HEK293 (cell line): ENCODE measurements at regions not wholly inside any gene's neighbourhood (a gene's known extent, or its start where the extent isn't known, plus 50 kb on each side); places are given as distances from the start of the nearest gene placed in this dataset.

Experiments
- CTCF ChIA-PET: fragments of 350-600 bp; formaldehyde crosslinking; extraction: SDS; loops from one replicate; lab custom pipeline; 2021; ENCODE audit warnings: antibody characterized with exemption; lab: Yijun Ruan, JAX
- POLR2A ChIA-PET: fragments of 300-600 bp; formaldehyde crosslinking; extraction: SDS; loops from one replicate; lab custom pipeline; 2020; ENCODE audit warnings: antibody characterized with exemption, inconsistent platforms; lab: Yijun Ruan, JAX
- H3K27ac ChIP-seq: fragments of 200-500 bp; sonication (Bioruptor generic); 2 replicates; pipeline ENCODE4 v1.5.1; 2014; ENCODE audit warnings: low read depth, low read length, control low read depth, inconsistent platforms; ENCODE audit errors: extremely low read depth
- H3K36me3 ChIP-seq, 2 experiments: fragments of 200-500 bp in 1 of 2; sonication (Bioruptor generic) in 1 of 2; 1 replicate in 1 of 2; 2 replicates in 1 of 2; pipeline ENCODE4 v1.5.1; 2014 to 2017; ENCODE audit warnings: inconsistent platforms in 2 of 2, low read length in 2 of 2; ENCODE audit not compliant: control insufficient read depth in 2 of 2, insufficient read depth in 1 of 2
- H3K4me1 ChIP-seq: fragments of 200-500 bp; sonication (Bioruptor generic); 2 replicates; pipeline ENCODE4 v1.5.1; 2014; ENCODE audit warnings: mild to moderate bottlenecking, low read length, inconsistent platforms; ENCODE audit not compliant: control insufficient read depth, insufficient read depth
- H3K4me3 ChIP-seq: 2 replicates; pipeline ENCODE4 v1.5.1; 2011; ENCODE audit warnings: low read depth, mild to moderate bottlenecking, control low read depth, low read length, moderate library complexity
- H3K9me3 ChIP-seq: fragments of 200-500 bp; sonication (Bioruptor generic); 2 replicates; pipeline ENCODE4 v1.5.1; 2014; ENCODE audit warnings: low read depth, low read length, inconsistent platforms; ENCODE audit not compliant: control insufficient read depth, insufficient read depth
- BCL11B ChIP-seq: fragments of 450-650 bp; formaldehyde crosslinking; IDR thresholded peaks from 2 replicates; pipeline ENCODE4 v1.5.1; 2016; ENCODE audit warnings: low read depth, missing biosample characterization, missing genetic modification characterization
- EGR2 ChIP-seq: fragments of 450-650 bp; formaldehyde crosslinking; IDR thresholded peaks from 2 replicates; pipeline ENCODE4 v1.5.1; 2016; ENCODE audit warnings: low read depth, missing biosample characterization, missing genetic modification characterization
- GLIS1 ChIP-seq: fragments of 450-650 bp; formaldehyde crosslinking; IDR thresholded peaks from 2 replicates; pipeline ENCODE4 v1.5.1; 2016; ENCODE audit warnings: missing biosample characterization, missing genetic modification characterization
- KLF1 ChIP-seq: fragments of 450-650 bp; formaldehyde crosslinking; IDR thresholded peaks from 2 replicates; pipeline ENCODE4 v1.5.1; 2016; ENCODE audit warnings: missing biosample characterization, missing genetic modification characterization
- KLF9 ChIP-seq: fragments of 450-650 bp; formaldehyde crosslinking; IDR thresholded peaks from 2 replicates; pipeline ENCODE4 v1.5.1; 2016; ENCODE audit warnings: missing biosample characterization, missing genetic modification characterization, low read depth
- PRDM1 ChIP-seq: fragments of 450-650 bp; formaldehyde crosslinking; IDR thresholded peaks from 2 replicates; pipeline ENCODE4; 2016; ENCODE audit warnings: missing biosample characterization, missing genetic modification characterization
- REPIN1 ChIP-seq: fragments of 450-650 bp; formaldehyde crosslinking; IDR thresholded peaks from 2 replicates; pipeline ENCODE4 v1.5.1; 2017; ENCODE audit warnings: missing biosample characterization, missing genetic modification characterization, low read depth
- SCRT1 ChIP-seq: fragments of 450-650 bp; formaldehyde crosslinking; IDR thresholded peaks from 2 replicates; pipeline ENCODE4 v1.5.1; 2016; ENCODE audit warnings: missing biosample characterization, missing genetic modification characterization, borderline replicate concordance
- SETDB1 ChIP-seq: IDR thresholded peaks from one replicate; pipeline ENCODE4 v1.6.1; 2017; ENCODE audit warnings: mild to moderate bottlenecking, low read length, moderate library complexity, mixed read lengths; ENCODE audit not compliant: insufficient read length
- SP7 ChIP-seq: fragments of 450-650 bp; formaldehyde crosslinking; IDR thresholded peaks from 2 replicates; pipeline ENCODE4 v1.5.1; 2016; ENCODE audit warnings: missing biosample characterization, missing genetic modification characterization
- ZFHX2 ChIP-seq: fragments of 450-650 bp; formaldehyde crosslinking; conservative IDR thresholded peaks from 2 replicates; pipeline ENCODE4 v1.5.1; 2016; ENCODE audit warnings: missing biosample characterization, missing genetic modification characterization
- ZFP69B ChIP-seq: fragments of 450-650 bp; formaldehyde crosslinking; IDR thresholded peaks from 2 replicates; pipeline ENCODE4 v1.5.1; 2016; ENCODE audit warnings: missing biosample characterization, missing genetic modification characterization
- ZNF133 ChIP-seq: fragments of 450-650 bp; formaldehyde crosslinking; IDR thresholded peaks from 2 replicates; pipeline ENCODE4 v1.5.1; 2016; ENCODE audit warnings: missing biosample characterization, missing genetic modification characterization
- ZNF155 ChIP-seq: fragments of 450-650 bp; formaldehyde crosslinking; IDR thresholded peaks from 2 replicates; pipeline ENCODE4 v1.5.1; 2016; ENCODE audit warnings: missing biosample characterization, missing genetic modification characterization
- ZNF184 ChIP-seq: fragments of 450-650 bp; IDR thresholded peaks from 2 replicates; pipeline ENCODE4 v1.5.1; 2018; ENCODE audit warnings: missing biosample characterization, mild to moderate bottlenecking, missing genetic modification characterization
- ZNF202 ChIP-seq: fragments of 450-650 bp; formaldehyde crosslinking; IDR thresholded peaks from 2 replicates; pipeline ENCODE4 v1.5.1; 2016; ENCODE audit warnings: missing biosample characterization, missing genetic modification characterization, borderline replicate concordance
- ZNF214 ChIP-seq: fragments of 450-650 bp; formaldehyde crosslinking; IDR thresholded peaks from 2 replicates; pipeline ENCODE4 v1.5.1; 2017; ENCODE audit warnings: missing biosample characterization, mild to moderate bottlenecking, missing genetic modification characterization, borderline replicate concordance
- ZNF223 ChIP-seq: fragments of 450-650 bp; formaldehyde crosslinking; IDR thresholded peaks from 2 replicates; pipeline ENCODE4 v1.5.1; 2016; ENCODE audit warnings: missing biosample characterization, missing genetic modification characterization
- ZNF23 ChIP-seq: fragments of 450-650 bp; formaldehyde crosslinking; IDR thresholded peaks from 2 replicates; pipeline ENCODE4 v1.5.1; 2016; ENCODE audit warnings: missing biosample characterization, missing genetic modification characterization, borderline replicate concordance
- ZNF248 ChIP-seq: fragments of 450-650 bp; formaldehyde crosslinking; IDR thresholded peaks from 2 replicates; pipeline ENCODE4 v1.5.1; 2017; ENCODE audit warnings: missing biosample characterization, missing genetic modification characterization
- ZNF302 ChIP-seq: fragments of 450-650 bp; formaldehyde crosslinking; IDR thresholded peaks from 2 replicates; pipeline ENCODE4 v1.5.1; 2016; ENCODE audit warnings: missing biosample characterization, missing genetic modification characterization, low read depth
- ZNF473 ChIP-seq: fragments of 450-650 bp; formaldehyde crosslinking; IDR thresholded peaks from 2 replicates; pipeline ENCODE4 v1.5.1; 2017; ENCODE audit warnings: missing biosample characterization, missing genetic modification characterization
- ZNF521 ChIP-seq: fragments of 450-650 bp; formaldehyde crosslinking; IDR thresholded peaks from 2 replicates; pipeline ENCODE4 v1.5.1; 2017; ENCODE audit warnings: missing biosample characterization, mild to moderate bottlenecking, missing genetic modification characterization
- ZNF529 ChIP-seq: fragments of 450-650 bp; formaldehyde crosslinking; IDR thresholded peaks from 2 replicates; pipeline ENCODE4 v1.5.1; 2017; ENCODE audit warnings: missing genetic modification characterization, missing biosample characterization; ENCODE audit not compliant: insufficient replicate concordance
- ZNF544 ChIP-seq: fragments of 450-650 bp; formaldehyde crosslinking; IDR thresholded peaks from 2 replicates; pipeline ENCODE4 v1.5.0; 2017; ENCODE audit warnings: missing biosample characterization, missing genetic modification characterization
- ZNF560 ChIP-seq: fragments of 450-650 bp; formaldehyde crosslinking; IDR thresholded peaks from 2 replicates; pipeline ENCODE4 v1.5.1; 2017; ENCODE audit warnings: missing biosample characterization, missing genetic modification characterization, borderline replicate concordance
- ZNF704 ChIP-seq: fragments of 450-650 bp; formaldehyde crosslinking; IDR thresholded peaks from 2 replicates; pipeline ENCODE4 v1.5.1; 2016; ENCODE audit warnings: missing biosample characterization, missing genetic modification characterization
- ZNF768 ChIP-seq: fragments of 450-650 bp; formaldehyde crosslinking; IDR thresholded peaks from 2 replicates; pipeline ENCODE4 v1.5.1; 2018; ENCODE audit warnings: missing biosample characterization, mild to moderate bottlenecking, missing genetic modification characterization
- ZSCAN18 ChIP-seq: fragments of 450-650 bp; formaldehyde crosslinking; IDR thresholded peaks from 2 replicates; pipeline ENCODE4 v1.5.1; 2016; ENCODE audit warnings: missing biosample characterization, missing genetic modification characterization

GRCh38 chr11:120029321-120029720 lies 108.6 kb downstream of the TRIM29 start:
- Histone ChIP-seq H3K27ac (no peak overlapping the region), H3K4me1 (no peaks in the 10 kb centered on the region), H3K36me3 (no peaks in the 10 kb centered on the region), H3K9me3 (no peaks in the 10 kb centered on the region), H3K4me3 (no peak overlapping the region)
- ChIA-PET CTCF (no interaction called here), POLR2A (no interaction called here)
- no peak for TF ChIP-seq ZNF560 (tag by site-specific recombination)
- TF ChIP-seq ZNF473, result no peak
- TF ChIP-seq ZNF704 (tag by site-specific recombination), result no peak
- TF ChIP-seq ZNF223, result no peak
- TF ChIP-seq BCL11B (tag by site-specific recombination), result no peak
- no peak for TF ChIP-seq ZFP69B (tag by site-specific recombination)
- no peak for TF ChIP-seq ZNF768
- TF ChIP-seq ZNF202 (tag by site-specific recombination), result no peak
- TF ChIP-seq ZNF184 (tag by site-specific recombination), result no peak
- no peak for TF ChIP-seq KLF1
- TF ChIP-seq KLF9 (tag by site-specific recombination), result no peak
- TF ChIP-seq SETDB1, result no peak
- no peak for TF ChIP-seq SP7 (tag by site-specific recombination)
- TF ChIP-seq SCRT1 (tag by site-specific recombination), result no peak
- no peak for TF ChIP-seq ZNF529 (tag by site-specific recombination)
- no peak for TF ChIP-seq ZNF23 (tag by site-specific recombination)
- no peak for TF ChIP-seq PRDM1 (tag by site-specific recombination)

- TF ChIP-seq ZNF544, result no peak
- TF ChIP-seq KLF9 (tag by site-specific recombination), result no peak
- no peak for TF ChIP-seq ZNF133 (tag by site-specific recombination)
- TF ChIP-seq GLIS1 (tag by site-specific recombination), result no peak
- TF ChIP-seq ZNF155 (tag by site-specific recombination), result no peak
- TF ChIP-seq ZNF202 (tag by site-specific recombination), result no peak
- ChIA-PET POLR2A (no interaction called here), CTCF (no interaction called here)
These were observed 109.0 kb downstream of the TRIM29 start for GRCh38 chr11:120028897-120029258.

GRCh38 chr11:120028181-120028896 lies 109.6 kb downstream of the TRIM29 start:
- Histone ChIP-seq H3K4me1 (no peaks in the 10 kb centered on the region), H3K36me3 (no peaks in the 10 kb centered on the region), H3K9me3 (no peaks in the 10 kb centered on the region), H3K27ac (no peak overlapping the region), H3K4me3 (no peak overlapping the region)
- ChIA-PET POLR2A (interaction anchor here (0.8 kb wide), 1 partner anchor 299 kb away, joined by 3 read pairs; the partner anchor contains the start of gene NECTIN1), CTCF (interaction anchor here (1.5 kb wide), 1 partner anchor 80 kb away, joined by 5 read pairs; no protein-coding TSS in a partner anchor)
- TF ChIP-seq REPIN1 (tag by site-specific recombination), result no peak
- TF ChIP-seq ZNF302 (tag by site-specific recombination), result no peak
- TF ChIP-seq EGR2 (tag by site-specific recombination), result peak; percentile 93
- TF ChIP-seq ZNF214 (tag by site-specific recombination), result no peak
- no peak for TF ChIP-seq ZNF248 (tag by site-specific recombination)
- TF ChIP-seq ZSCAN18 (tag by site-specific recombination), result no peak
- TF ChIP-seq ZFHX2, result peak; percentile 92
- TF ChIP-seq ZNF521 (tag by site-specific recombination), result no peak

More at GRCh38 chr11:120028897-120029258, 109.0 kb downstream of the TRIM29 start:
- no peaks in the 10 kb centered on the region for H3K36me3 ChIP-seq
- H3K4me1 ChIP-seq, result no peaks in the 10 kb centered on the region
- no peak overlapping the region for H3K27ac ChIP-seq
- no peaks in the 10 kb centered on the region for H3K9me3 ChIP-seq
- H3K4me3 ChIP-seq, result no peak overlapping the region
